ENCODE measurements at regions not wholly inside any gene's neighbourhood (a gene's known extent, or its start where the extent isn't known, plus 50 kb on each side); places are given as distances from the start of the nearest gene placed in this dataset.

DNA sequence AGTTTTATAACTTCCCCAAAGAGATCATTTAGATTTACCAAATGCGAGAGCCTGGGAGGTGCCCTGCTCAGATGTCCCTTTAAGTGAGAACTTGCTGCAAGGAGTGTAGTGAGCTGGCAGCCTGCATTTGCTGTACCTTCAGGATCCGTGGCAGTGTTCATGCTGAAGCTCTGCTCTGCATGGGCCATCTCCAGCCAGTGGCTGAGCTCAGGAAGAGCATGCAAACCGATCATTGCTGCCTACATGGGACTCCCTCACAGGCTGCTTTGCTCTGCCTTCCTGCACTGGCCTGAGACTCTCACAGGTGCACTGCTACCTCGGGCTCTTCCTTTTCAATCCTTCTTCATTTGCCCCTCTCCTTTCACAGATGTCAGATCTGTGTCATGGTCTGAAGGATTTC, 152.0 kb upstream of the SFRP2 start:
- H3K9me3 ChIP-seq (ENCODE audit: control insufficient read depth, insufficient read depth, low read depth, low read length) = no peaks in the 10 kb centered on the region
- H3K4me3 ChIP-seq (replicated peaks in 1 of 4; ENCODE audit: control extremely low read depth in 1 of 4, insufficient read depth in 1 of 4, low read depth in 3 of 4, low read length in 4 of 4) = no peak overlapping the region
- no peaks in the 10 kb centered on the region for H3K36me3 ChIP-seq (ENCODE audit: control insufficient read depth, insufficient read depth, low read length)
- H3K79me2 ChIP-seq (ENCODE audit: control insufficient read depth, insufficient read depth, low read length) = no peaks in the 10 kb centered on the region
- no peak overlapping the region for H3K9ac ChIP-seq (ENCODE audit: insufficient read depth, low read length)
- no peak for DNase-seq (ENCODE audit: low read depth in 2 of 2)
- no peaks in the 10 kb centered on the region for H3K4me1 ChIP-seq (ENCODE audit: control insufficient read depth, extremely low read depth, insufficient read depth, low read length)
- no peaks in the 10 kb centered on the region for H3K27me3 ChIP-seq (ENCODE audit: control insufficient read depth, insufficient read depth, low read length)
- TF ChIP-seq EZH2 (IDR thresholded peaks at IDR 0.05; ENCODE audit: low read length, missing control alignments) = no peak
- TF ChIP-seq, protein P1, sequence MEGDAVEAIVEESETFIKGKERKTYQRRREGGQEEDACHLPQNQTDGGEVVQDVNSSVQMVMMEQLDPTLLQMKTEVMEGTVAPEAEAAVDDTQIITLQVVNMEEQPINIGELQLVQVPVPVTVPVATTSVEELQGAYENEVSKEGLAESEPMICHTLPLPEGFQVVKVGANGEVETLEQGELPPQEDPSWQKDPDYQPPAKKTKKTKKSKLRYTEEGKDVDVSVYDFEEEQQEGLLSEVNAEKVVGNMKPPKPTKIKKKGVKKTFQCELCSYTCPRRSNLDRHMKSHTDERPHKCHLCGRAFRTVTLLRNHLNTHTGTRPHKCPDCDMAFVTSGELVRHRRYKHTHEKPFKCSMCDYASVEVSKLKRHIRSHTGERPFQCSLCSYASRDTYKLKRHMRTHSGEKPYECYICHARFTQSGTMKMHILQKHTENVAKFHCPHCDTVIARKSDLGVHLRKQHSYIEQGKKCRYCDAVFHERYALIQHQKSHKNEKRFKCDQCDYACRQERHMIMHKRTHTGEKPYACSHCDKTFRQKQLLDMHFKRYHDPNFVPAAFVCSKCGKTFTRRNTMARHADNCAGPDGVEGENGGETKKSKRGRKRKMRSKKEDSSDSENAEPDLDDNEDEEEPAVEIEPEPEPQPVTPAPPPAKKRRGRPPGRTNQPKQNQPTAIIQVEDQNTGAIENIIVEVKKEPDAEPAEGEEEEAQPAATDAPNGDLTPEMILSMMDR (conservative IDR thresholded peaks at IDR 0.05 in 1 of 2, IDR thresholded peaks at IDR 0.05 in 1 of 2; ENCODE audit: low read depth in 1 of 2, low read length in 2 of 2) = no peak
- no peak overlapping the region for H3K4me2 ChIP-seq (ENCODE audit: extremely low read depth, insufficient read depth, low read length)
- no peak overlapping the region for H3K27ac ChIP-seq (ENCODE audit: insufficient read depth, low read length)
- H2AFZ ChIP-seq (ENCODE audit: low read length) = no peak overlapping the region
- no peaks in the 10 kb centered on the region for H4K20me1 ChIP-seq (ENCODE audit: control insufficient read depth, extremely low read depth, insufficient read depth, low read length)

DNA sequence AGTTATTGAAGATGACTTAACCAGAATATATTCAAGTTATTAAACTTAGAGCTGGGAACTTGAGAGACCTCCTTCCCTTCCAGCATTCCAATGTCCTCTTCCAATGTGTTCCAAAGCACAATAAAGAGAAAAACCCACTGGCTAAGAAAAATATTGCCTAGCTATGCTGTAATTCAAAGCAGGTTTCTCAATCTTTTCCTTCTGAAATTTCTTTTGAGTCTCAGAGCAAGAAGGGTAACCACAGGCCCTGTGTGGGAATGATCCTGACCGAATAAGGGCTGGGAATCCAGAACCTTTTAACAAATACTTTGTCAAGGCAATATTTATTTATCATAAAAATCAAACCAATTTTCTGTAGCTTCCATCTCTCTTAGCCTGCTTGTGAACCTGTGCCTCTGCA, 150.7 kb upstream of the SFRP2 start:
- no peaks in the 10 kb centered on the region for H3K9me3 ChIP-seq (ENCODE audit: control insufficient read depth, insufficient read depth, low read depth, low read length)
- no peak overlapping the region for H3K9ac ChIP-seq (ENCODE audit: insufficient read depth, low read length)
- no peak overlapping the region for H3K4me2 ChIP-seq (ENCODE audit: extremely low read depth, insufficient read depth, low read length)
- no peak overlapping the region for H3K4me3 ChIP-seq (replicated peaks in 1 of 4; ENCODE audit: control extremely low read depth in 1 of 4, insufficient read depth in 1 of 4, low read depth in 3 of 4, low read length in 4 of 4)
- no peaks in the 10 kb centered on the region for H4K20me1 ChIP-seq (ENCODE audit: control insufficient read depth, extremely low read depth, insufficient read depth, low read length)
- no peak for DNase-seq (ENCODE audit: low read depth in 2 of 2)
- H3K79me2 ChIP-seq (ENCODE audit: control insufficient read depth, insufficient read depth, low read length) = no peaks in the 10 kb centered on the region
- H3K4me1 ChIP-seq (ENCODE audit: control insufficient read depth, extremely low read depth, insufficient read depth, low read length) = no peaks in the 10 kb centered on the region
- TF ChIP-seq, protein P1 (conservative IDR thresholded peaks at IDR 0.05 in 1 of 2, IDR thresholded peaks at IDR 0.05 in 1 of 2; ENCODE audit: low read depth in 1 of 2, low read length in 2 of 2) = no peak
- TF ChIP-seq EZH2 (IDR thresholded peaks at IDR 0.05; ENCODE audit: low read length, missing control alignments) = no peak
- H3K27ac ChIP-seq (ENCODE audit: insufficient read depth, low read length) = no peak overlapping the region
- no peak overlapping the region for H2AFZ ChIP-seq (ENCODE audit: low read length)
- H3K36me3 ChIP-seq (ENCODE audit: control insufficient read depth, insufficient read depth, low read length) = no peaks in the 10 kb centered on the region
- no peaks in the 10 kb centered on the region for H3K27me3 ChIP-seq (ENCODE audit: control insufficient read depth, insufficient read depth, low read length)

DNA sequence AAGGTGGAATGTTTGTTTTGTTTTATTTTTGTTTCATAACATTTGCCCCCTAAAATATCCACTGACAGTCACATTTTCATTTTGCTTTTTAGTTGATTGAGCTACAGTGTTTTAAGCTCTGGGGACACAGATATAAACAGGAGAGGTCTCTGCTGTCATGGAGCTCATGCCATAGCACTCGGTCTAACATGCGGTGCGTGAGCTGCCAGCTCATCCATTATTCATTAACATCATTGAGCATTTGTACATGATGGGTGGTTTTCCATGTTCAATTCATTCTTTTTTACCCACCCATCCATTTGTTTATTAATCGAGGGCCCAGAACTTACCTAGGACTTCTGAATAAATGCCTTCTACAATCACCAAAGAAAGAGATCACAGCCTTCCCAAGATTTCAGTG, 150.1 kb upstream of the SFRP2 start:
- no peak for TF ChIP-seq EZH2 (IDR thresholded peaks at IDR 0.05; ENCODE audit: low read length, missing control alignments)
- TF ChIP-seq, protein P1 (conservative IDR thresholded peaks at IDR 0.05 in 1 of 2, IDR thresholded peaks at IDR 0.05 in 1 of 2; ENCODE audit: low read depth in 1 of 2, low read length in 2 of 2) = no peak
- Histone ChIP-seq H3K4me1 (ENCODE audit: control insufficient read depth, extremely low read depth, insufficient read depth, low read length) (no peaks in the 10 kb centered on the region), H2AFZ (ENCODE audit: low read length) (no peak overlapping the region), H3K9me3 (ENCODE audit: control insufficient read depth, insufficient read depth, low read depth, low read length) (no peaks in the 10 kb centered on the region), H3K36me3 (ENCODE audit: control insufficient read depth, insufficient read depth, low read length) (no peaks in the 10 kb centered on the region), H3K9ac (ENCODE audit: insufficient read depth, low read length) (no peak overlapping the region), H3K4me2 (ENCODE audit: extremely low read depth, insufficient read depth, low read length) (no peak overlapping the region), H3K27ac (ENCODE audit: insufficient read depth, low read length) (no peak overlapping the region), H3K4me3 (replicated peaks in 1 of 4; ENCODE audit: control extremely low read depth in 1 of 4, insufficient read depth in 1 of 4, low read depth in 3 of 4, low read length in 4 of 4) (no peak overlapping the region), H3K27me3 (ENCODE audit: control insufficient read depth, insufficient read depth, low read length) (no peaks in the 10 kb centered on the region), H3K79me2 (ENCODE audit: control insufficient read depth, insufficient read depth, low read length) (no peaks in the 10 kb centered on the region), H4K20me1 (ENCODE audit: control insufficient read depth, extremely low read depth, insufficient read depth, low read length) (no peaks in the 10 kb centered on the region)
- no peak for DNase-seq (ENCODE audit: low read depth in 2 of 2)
